Ishikawa (cell line): ENCODE measurements at regions not wholly inside any gene's neighbourhood (a gene's known extent, or its start where the extent isn't known, plus 50 kb on each side); places are given as distances from the start of the nearest gene placed in this dataset.
A peak's percentile ranks its signal among the peaks of the same experiment; 100 is the strongest.

ENCODE experiments used
- CEBPB ChIP-seq: IDR thresholded peaks from 2 replicates; pipeline ENCODE4 v1.6.1; 2012
- CREB1 ChIP-seq: IDR thresholded peaks from 2 replicates; pipeline ENCODE4 v1.6.1; 2012; ENCODE audit warnings: low read depth
- EGR1 ChIP-seq: IDR thresholded peaks from 2 replicates; pipeline ENCODE4 v1.6.1; 2012
- EP300 ChIP-seq: IDR thresholded peaks from 2 replicates; pipeline ENCODE4 v1.6.1; 2012; ENCODE audit warnings: borderline replicate concordance
- FOXM1 ChIP-seq: IDR thresholded peaks from 2 replicates; pipeline ENCODE4 v1.6.1; 2012; ENCODE audit warnings: low read depth, borderline replicate concordance
- NFIC ChIP-seq: IDR thresholded peaks from 2 replicates; pipeline ENCODE4 v1.6.1; 2012
- RAD21 ChIP-seq: IDR thresholded peaks from 2 replicates; pipeline ENCODE4 v1.6.1; 2012; ENCODE audit warnings: low read depth
- REST ChIP-seq: IDR thresholded peaks from 2 replicates; pipeline ENCODE4 v1.6.1; 2012; ENCODE audit warnings: low read depth, mild to moderate bottlenecking
- TAF1 ChIP-seq: IDR thresholded peaks from 2 replicates; pipeline ENCODE4 v1.6.1; 2012; ENCODE audit warnings: low read depth, mild to moderate bottlenecking
- TCF12 ChIP-seq: IDR thresholded peaks from 2 replicates; pipeline ENCODE4 v1.6.1; 2012; ENCODE audit warnings: low read depth
- TEAD4 ChIP-seq: IDR thresholded peaks from 2 replicates; pipeline ENCODE4 v1.6.1; 2012
- YY1 ChIP-seq: IDR thresholded peaks from 2 replicates; pipeline ENCODE4 v1.6.1; 2012; ENCODE audit warnings: low read depth
- ZBTB7A ChIP-seq: IDR thresholded peaks from 2 replicates; pipeline ENCODE4 v1.6.1; 2012; ENCODE audit warnings: low read depth
- TF ChIP-seq, protein P1 (sequence below): IDR thresholded peaks from 2 replicates; pipeline ENCODE4 v1.6.1; 2012
- TF ChIP-seq, protein P2 (sequence below): IDR thresholded peaks from 2 replicates; pipeline ENCODE4 v1.6.1; 2012

GRCh38 chr13:76038920-76039716, 403.0 kb downstream of the LMO7 start:
- TF ChIP-seq ZBTB7A (no peak), RAD21 (peak; percentile 4; the same call in 1 of the 2 replicates)

DNA sequence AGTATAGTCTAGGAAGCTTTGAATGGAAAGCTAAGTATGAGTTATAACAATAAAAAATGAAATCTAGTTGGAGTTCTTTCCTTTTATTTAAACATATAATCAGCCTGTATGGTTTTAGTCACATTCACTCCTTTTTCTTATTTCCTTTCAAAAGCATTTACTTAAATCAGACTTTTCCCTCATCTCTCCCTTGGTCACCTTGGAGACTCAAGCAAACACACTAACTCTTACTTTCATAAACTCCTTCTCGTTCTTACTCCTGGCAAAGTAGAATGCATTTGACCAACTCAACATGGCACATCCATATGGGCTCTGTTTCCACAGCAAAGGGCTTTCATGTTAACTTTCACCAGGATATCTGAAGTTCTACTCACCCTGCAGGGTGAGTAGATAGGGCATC, 400.0 kb downstream of the LMO7 start:
- TF ChIP-seq FOXM1 (no peak), TCF12 (no peak), TAF1 (no peak), REST (no peak), CREB1 (no peak), NFIC (no peak), RAD21 (no peak), ZBTB7A (no peak), EP300 (no peak), TEAD4 (no peak), YY1 (no peak), EGR1 (no peak), CEBPB (no peak)
- TF ChIP-seq, protein P1, sequence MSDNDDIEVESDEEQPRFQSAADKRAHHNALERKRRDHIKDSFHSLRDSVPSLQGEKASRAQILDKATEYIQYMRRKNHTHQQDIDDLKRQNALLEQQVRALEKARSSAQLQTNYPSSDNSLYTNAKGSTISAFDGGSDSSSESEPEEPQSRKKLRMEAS: no peak
- TF ChIP-seq, protein P2, sequence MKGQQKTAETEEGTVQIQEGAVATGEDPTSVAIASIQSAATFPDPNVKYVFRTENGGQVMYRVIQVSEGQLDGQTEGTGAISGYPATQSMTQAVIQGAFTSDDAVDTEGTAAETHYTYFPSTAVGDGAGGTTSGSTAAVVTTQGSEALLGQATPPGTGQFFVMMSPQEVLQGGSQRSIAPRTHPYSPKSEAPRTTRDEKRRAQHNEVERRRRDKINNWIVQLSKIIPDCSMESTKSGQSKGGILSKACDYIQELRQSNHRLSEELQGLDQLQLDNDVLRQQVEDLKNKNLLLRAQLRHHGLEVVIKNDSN: no peak

GRCh38 chr13:76035711-76036110, 399.6 kb downstream of the LMO7 start:
- TF ChIP-seq NFIC (no peak), CEBPB (no peak), EP300 (no peak), RAD21 (no peak), ZBTB7A (no peak), CREB1 (no peak), TAF1 (no peak), FOXM1 (no peak), TCF12 (no peak), TEAD4 (no peak)
- TF ChIP-seq, protein P1: no peak

- no peak for TF ChIP-seq ZBTB7A
- no peak for TF ChIP-seq TAF1
- no peak for TF ChIP-seq FOXM1
- no peak for TF ChIP-seq RAD21
- no peak for TF ChIP-seq CEBPB
Observed at GRCh38 chr13:76029706-76030105, 393.6 kb downstream of the LMO7 start.

DNA sequence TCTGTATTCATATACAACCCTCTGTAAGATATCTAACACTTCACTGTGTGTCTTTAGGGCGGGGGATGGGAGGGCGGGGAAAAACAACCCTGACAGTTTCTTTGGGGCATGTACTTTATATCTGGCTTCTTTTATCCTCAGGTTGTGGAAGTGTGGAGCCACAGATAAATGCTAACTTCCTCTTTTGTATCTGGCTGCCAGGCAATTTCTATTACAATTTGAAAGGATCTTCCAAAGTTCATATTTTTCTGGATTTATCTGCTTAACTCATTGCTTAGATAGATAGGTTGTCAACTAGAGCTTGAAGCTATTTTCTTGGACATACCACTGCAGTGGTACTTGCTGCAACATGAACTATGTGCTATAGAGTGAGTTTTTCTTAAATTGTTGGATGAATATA, 393.0 kb downstream of the LMO7 start:
- TF ChIP-seq, protein P1: no peak
- no peak for TF ChIP-seq TCF12
- no peak for TF ChIP-seq RAD21
- no peak for TF ChIP-seq TEAD4
- no peak for TF ChIP-seq YY1
- no peak for TF ChIP-seq TAF1
- TF ChIP-seq EGR1: no peak

DNA sequence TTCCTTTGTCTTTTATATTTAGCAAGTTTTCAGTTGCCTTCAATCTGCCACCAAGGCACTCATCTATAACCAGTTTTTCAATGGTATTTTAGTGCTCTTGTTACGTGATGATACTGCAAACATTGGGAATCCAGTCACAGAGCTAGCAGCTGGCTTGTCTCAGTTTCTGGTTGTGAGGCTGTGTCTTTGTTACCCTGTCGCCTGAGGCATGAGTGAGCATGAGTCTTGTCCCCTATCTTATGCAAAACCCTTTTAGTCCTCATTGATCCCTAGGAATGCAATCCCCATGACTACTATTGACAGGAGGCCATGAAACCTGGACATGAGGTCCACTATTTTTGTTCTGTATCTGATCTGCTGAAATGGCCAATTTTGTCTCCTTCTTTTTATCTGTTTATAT, 391.0 kb downstream of the LMO7 start:
- TF ChIP-seq, protein P2: no peak
- TF ChIP-seq, protein P1: no peak
- TF ChIP-seq EP300 (no peak), TEAD4 (no peak), EGR1 (no peak), CEBPB (no peak), TAF1 (no peak), TCF12 (no peak), YY1 (no peak), REST (no peak), FOXM1 (no peak), ZBTB7A (no peak), CREB1 (no peak)
